ENCODE measurements at regions not wholly inside any gene's neighbourhood (a gene's known extent, or its start where the extent isn't known, plus 50 kb on each side); places are given as distances from the start of the nearest gene placed in this dataset.

- TF ChIP-seq YY1 (IDR thresholded peaks at IDR 0.05; ENCODE audit: insufficient read depth, insufficient read length) (no peak), ZNF274 (IDR thresholded peaks at IDR 0.05; ENCODE audit: low read depth, low read length) (no peak)
Measured at GRCh38 chr5:51476431-51476830, 93.2 kb downstream of the ISL1 start.
